Mesothelial cell of epicardium (in vitro differentiated cells): ENCODE measurements at regions not wholly inside any gene's neighbourhood (a gene's known extent, or its start where the extent isn't known, plus 50 kb on each side); places are given as distances from the start of the nearest gene placed in this dataset.
"Not testable (repeated sequence)": the region's sequence is repeated elsewhere in the genome, so short reads cannot be mapped to it uniquely, and the experiment has no call there.

Experiments
- DNase-seq, 2 experiments: peaks; one replicate each; pipeline ENCODE4 v3.0.0; 2021; ENCODE audit warnings: low spot score in 2 of 2; ENCODE audit not compliant: unreplicated experiment in 2 of 2
- H3K27ac Mint-ChIP-seq: 2 replicates; pipeline ENCODE4 v1.8.0; 2021; ENCODE audit warnings: mixed read lengths
- H3K27me3 Mint-ChIP-seq: 2 replicates; pipeline ENCODE4 v1.8.0; 2021; ENCODE audit warnings: low read depth, mixed read lengths
- H3K36me3 Mint-ChIP-seq: 2 replicates; pipeline ENCODE4 v1.8.0; 2021; ENCODE audit warnings: mixed read lengths
- H3K4me1 Mint-ChIP-seq: 2 replicates; pipeline ENCODE4 v1.8.0; 2021; ENCODE audit warnings: mixed read lengths
- H3K4me3 Mint-ChIP-seq: 2 replicates; pipeline ENCODE4 v1.8.0; 2021; ENCODE audit warnings: mild to moderate bottlenecking, moderate library complexity, mixed read lengths
- H3K9me3 Mint-ChIP-seq: 2 replicates; pipeline ENCODE4 v1.8.0; 2021; ENCODE audit warnings: mixed read lengths
- TF ChIP-seq, protein P1 (sequence below): fragments of 200-600 bp; sonication (generic); IDR thresholded peaks from one replicate; pipeline ENCODE4 v1.5.0; 2021; ENCODE audit warnings: antibody characterized with exemption; ENCODE audit not compliant: unreplicated experiment

DNA sequence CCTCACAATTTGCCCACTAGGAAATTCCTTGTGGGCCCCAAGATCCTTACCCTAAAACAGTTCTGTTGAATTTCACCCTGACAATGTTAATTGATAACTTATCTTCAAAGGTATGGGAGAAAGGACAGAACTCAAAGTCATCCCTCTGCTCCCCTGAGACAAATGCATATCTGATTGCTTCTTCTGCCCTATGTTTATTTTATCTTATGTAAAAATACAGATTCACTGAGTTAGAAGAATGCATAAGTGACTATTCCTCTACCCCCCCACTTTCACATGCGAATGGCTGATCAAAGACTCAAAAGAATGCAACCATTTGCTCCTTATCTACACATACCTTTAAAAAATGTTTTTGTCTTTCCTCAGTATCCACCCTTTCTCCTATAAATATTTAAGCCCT, 235.7 kb upstream of the SEMA3C start:
- TF ChIP-seq, protein P1, sequence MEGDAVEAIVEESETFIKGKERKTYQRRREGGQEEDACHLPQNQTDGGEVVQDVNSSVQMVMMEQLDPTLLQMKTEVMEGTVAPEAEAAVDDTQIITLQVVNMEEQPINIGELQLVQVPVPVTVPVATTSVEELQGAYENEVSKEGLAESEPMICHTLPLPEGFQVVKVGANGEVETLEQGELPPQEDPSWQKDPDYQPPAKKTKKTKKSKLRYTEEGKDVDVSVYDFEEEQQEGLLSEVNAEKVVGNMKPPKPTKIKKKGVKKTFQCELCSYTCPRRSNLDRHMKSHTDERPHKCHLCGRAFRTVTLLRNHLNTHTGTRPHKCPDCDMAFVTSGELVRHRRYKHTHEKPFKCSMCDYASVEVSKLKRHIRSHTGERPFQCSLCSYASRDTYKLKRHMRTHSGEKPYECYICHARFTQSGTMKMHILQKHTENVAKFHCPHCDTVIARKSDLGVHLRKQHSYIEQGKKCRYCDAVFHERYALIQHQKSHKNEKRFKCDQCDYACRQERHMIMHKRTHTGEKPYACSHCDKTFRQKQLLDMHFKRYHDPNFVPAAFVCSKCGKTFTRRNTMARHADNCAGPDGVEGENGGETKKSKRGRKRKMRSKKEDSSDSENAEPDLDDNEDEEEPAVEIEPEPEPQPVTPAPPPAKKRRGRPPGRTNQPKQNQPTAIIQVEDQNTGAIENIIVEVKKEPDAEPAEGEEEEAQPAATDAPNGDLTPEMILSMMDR = no peak
- H3K4me1 Mint-ChIP-seq = peaks cover 72% of the 10 kb centered on the region
- H3K27me3 Mint-ChIP-seq = no peaks in the 10 kb centered on the region

DNA sequence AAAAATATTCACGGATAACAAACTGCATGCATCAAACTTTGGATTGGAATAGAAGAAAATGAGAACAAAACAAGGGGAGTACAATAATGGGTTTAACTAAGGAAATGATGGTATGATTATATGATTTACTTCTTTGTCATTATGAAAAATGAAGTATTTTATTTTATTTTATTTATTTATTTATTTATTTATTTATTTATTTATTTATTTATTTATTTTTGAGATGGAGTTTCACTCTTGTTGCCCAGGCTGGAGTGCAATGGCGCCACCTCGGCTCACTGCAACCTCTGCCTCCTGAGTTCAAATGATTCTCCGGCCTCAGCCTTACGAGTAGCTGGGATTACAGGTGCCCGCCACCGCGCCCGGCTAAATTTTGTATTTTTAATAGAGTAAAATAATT, 234.1 kb upstream of the SEMA3C start:
- H3K36me3 Mint-ChIP-seq, H3K27me3 Mint-ChIP-seq, DNase-seq, H3K4me3 Mint-ChIP-seq: not testable (repeated sequence)
- peaks cover 57% of the 10 kb centered on the region for H3K4me1 Mint-ChIP-seq
- H3K9me3 Mint-ChIP-seq = peaks cover 21% of the 10 kb centered on the region
- peak overlapping the region; percentile 77 for H3K27ac Mint-ChIP-seq

More for the DNA sequence above, 235.7 kb upstream of the SEMA3C start:
- Mint-ChIP-seq H3K4me3 (no peak overlapping the region), H3K27ac (peak overlapping the region; percentile 92), H3K9me3 (peaks cover 5% of the 10 kb centered on the region), H3K36me3 (no peaks in the 10 kb centered on the region)
- no peak for DNase-seq

DNA sequence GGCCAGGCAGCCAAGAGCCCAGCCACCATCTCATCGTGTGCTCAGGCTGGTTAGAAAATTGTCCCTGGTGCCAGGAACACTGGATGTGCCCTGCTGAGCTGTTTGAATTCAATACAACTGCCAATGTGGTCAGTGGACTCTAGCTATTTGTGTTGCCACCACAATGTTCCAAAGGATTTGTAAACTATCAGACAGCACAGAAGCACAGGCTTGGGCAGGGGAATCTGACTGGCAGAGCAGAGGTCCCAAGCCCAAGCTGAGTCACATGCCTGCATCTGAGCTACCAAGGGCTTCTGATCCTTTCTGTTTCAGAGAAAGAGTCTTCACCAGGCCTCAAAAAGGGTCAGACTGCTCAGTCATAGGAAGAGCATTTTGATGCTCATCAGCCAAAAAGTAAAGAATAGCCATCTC, 232.1 kb upstream of the SEMA3C start:
- H3K4me1 Mint-ChIP-seq = peaks cover 41% of the 10 kb centered on the region
- H3K27me3 Mint-ChIP-seq = no peaks in the 10 kb centered on the region
- H3K4me3 Mint-ChIP-seq = no peak overlapping the region
- TF ChIP-seq, protein P1 = no peak
- peak overlapping the region; percentile 83 for H3K27ac Mint-ChIP-seq
- H3K36me3 Mint-ChIP-seq = peaks cover 9% of the 10 kb centered on the region
- peaks cover 31% of the 10 kb centered on the region for H3K9me3 Mint-ChIP-seq
- no peak for DNase-seq

DNA sequence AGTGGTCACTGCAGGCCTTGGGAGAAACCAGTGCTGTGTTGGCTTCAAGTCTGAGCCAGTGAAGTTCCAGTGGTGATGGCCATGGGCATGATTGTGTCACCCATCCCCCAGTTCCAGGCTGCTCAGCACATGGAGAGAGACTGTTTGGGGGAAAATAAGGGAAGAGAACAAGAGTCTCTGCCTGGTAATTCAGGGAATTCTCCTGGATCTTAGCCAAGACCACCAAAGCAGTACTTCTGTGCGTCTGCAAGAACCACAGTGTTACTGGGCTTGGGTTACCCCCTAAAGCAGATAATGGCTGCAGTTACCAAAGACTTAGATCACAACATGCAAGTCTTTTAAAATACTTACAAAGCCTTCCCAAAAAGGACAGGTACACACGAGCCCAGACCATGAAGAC, 225.0 kb upstream of the SEMA3C start:
- peaks cover 22% of the 10 kb centered on the region for H3K4me1 Mint-ChIP-seq
- H3K27ac Mint-ChIP-seq = no peak overlapping the region
- TF ChIP-seq, protein P1 = no peak
- peaks cover 32% of the 10 kb centered on the region for H3K9me3 Mint-ChIP-seq
- no peak overlapping the region for H3K4me3 Mint-ChIP-seq
- DNase-seq = no peak
- peaks cover 6% of the 10 kb centered on the region for H3K36me3 Mint-ChIP-seq
- no peaks in the 10 kb centered on the region for H3K27me3 Mint-ChIP-seq

DNA sequence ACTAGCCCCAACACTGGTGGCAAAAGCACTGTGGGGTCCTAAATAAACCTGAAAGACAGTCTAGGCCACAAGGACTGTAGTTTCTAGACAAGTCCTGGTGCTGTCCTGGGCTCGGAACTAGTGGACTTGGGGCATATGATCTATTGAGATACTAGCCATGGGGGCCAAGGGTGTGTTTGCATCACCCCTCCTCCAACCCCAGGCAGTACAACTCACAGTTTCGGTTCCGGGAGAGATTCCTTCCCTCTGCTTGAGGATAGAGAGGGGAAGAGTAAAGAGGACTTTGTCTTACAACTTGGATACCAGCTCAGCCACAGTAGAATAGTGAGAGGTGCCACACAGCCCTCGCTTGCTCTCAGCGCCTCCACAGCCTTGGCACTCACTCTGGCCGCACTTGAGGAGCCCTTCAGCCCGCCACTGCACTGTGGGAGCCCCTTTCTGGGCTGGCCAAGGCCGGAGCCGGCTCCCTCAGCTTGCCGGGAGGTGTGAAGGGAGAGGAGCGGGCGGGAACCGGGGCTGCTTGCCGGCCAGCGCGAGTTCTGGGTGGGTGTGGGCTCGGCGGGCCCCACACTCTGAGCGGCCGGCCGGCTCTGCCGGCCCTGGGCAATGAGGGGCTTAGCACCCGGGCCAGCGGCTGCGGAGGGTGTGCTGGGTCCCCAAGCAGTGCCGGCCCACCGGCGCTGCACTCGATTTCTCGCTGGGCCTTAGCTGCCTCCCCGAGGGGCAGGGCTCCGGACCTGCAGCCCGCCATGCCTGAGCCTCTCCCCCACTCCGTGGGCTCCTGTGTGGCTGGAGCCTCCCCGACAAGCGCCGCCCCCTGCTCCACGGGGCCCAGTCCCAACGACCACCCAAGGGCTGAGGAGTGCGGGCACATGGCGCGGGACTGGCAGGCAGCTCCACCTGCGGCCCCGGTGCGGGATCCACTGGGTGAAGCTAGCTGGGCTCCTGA, 222.7 kb upstream of the SEMA3C start:
- DNase-seq, H3K27me3 Mint-ChIP-seq, H3K36me3 Mint-ChIP-seq, H3K4me3 Mint-ChIP-seq: not testable (repeated sequence)
- H3K4me1 Mint-ChIP-seq = peaks cover 30% of the 10 kb centered on the region
- H3K9me3 Mint-ChIP-seq = peaks cover 19% of the 10 kb centered on the region
- H3K27ac Mint-ChIP-seq = peak overlapping the region; percentile 59

DNA sequence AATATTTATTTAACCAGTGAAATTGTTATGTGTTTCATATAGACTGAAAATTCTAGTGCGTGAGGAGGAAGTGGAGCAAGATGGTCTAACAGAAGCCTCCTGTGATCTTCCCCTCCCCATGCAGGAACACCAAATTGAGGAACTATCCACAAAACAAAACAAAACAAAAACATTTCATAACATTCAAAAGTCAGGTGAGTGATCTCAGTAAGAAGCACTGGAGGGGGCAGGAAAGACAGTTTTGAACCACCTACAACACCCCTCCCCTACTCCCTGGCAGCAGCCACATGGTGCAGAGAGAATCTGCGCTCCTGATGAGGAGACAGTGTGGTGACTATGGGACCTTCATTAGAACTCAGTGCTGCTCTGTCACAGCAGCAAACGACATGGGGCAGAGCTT, 221.9 kb upstream of the SEMA3C start:
- H3K4me3 Mint-ChIP-seq = no peak overlapping the region
- H3K27ac Mint-ChIP-seq = peak overlapping the region; percentile 9

More for the DNA sequence above, 221.9 kb upstream of the SEMA3C start:
- H3K27me3 Mint-ChIP-seq = no peaks in the 10 kb centered on the region
- no peak for DNase-seq
- peaks cover 14% of the 10 kb centered on the region for H3K9me3 Mint-ChIP-seq
- H3K36me3 Mint-ChIP-seq = no peaks in the 10 kb centered on the region
- peaks cover 30% of the 10 kb centered on the region for H3K4me1 Mint-ChIP-seq
- TF ChIP-seq, protein P1 = no peak
